Fibroblast of skin of back (primary cell): ENCODE measurements at regions not wholly inside any gene's neighbourhood (a gene's known extent, or its start where the extent isn't known, plus 50 kb on each side); places are given as distances from the start of the nearest gene placed in this dataset.
A peak's percentile ranks its signal among the peaks of the same experiment; 100 is the strongest.

Experiments
- DNase-seq: peaks from one replicate; pipeline ENCODE4 v3.0.0-alpha.2; 2013

DNA sequence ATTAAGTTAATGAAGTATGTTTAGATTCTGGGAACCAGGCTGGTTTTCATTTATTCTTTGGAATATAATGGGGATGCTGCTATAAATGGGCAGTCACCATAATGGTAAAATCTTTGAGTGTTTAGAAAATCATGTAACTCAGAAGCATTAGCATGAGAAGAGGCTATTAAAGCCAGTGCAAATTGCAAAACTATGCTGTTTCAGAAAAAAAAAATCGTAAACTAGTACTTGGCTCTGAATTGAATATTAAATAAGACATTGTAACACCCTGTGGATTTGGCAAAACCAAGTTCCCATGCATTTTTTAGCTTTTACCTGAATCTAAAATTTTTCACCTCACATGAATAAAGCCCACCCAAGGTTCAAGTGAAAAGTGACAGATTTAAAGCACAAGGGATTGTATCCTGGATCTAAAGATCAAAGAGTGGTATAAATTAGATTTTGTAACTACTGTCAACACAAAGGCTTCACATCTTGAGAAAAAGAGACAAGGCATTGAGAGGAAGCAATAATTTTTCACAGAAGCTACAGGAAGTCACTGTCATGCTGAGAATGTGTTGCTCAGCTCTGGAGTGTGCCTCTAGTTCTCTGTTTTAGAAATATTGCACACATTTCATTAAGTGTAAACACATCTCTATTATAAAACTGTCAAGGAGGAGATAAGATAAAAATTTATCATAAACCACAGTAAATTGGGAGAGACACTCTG, 142.2 kb downstream of the ABCA8 start:
- DNase-seq: peak; percentile 22

DNA sequence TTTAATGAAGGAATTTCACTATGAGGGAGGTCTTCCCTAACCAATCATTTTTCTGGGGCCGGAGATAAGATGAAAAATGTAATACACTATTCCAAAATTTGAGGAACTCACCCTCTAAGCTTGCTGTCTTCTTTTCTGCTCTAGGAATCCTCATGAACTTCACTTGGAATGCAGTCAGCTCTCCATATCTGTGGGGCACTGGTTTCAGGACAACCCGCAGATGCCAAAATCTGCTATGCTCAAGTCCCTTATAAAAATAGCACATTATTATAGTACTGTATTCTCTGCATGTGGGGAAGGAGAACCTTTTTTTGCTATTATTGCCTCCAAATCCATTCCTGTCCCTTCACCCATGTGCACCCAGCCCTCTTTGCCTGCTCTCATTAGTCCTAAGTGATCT, 146.0 kb downstream of the ABCA8 start:
- DNase-seq: no peak

DNA sequence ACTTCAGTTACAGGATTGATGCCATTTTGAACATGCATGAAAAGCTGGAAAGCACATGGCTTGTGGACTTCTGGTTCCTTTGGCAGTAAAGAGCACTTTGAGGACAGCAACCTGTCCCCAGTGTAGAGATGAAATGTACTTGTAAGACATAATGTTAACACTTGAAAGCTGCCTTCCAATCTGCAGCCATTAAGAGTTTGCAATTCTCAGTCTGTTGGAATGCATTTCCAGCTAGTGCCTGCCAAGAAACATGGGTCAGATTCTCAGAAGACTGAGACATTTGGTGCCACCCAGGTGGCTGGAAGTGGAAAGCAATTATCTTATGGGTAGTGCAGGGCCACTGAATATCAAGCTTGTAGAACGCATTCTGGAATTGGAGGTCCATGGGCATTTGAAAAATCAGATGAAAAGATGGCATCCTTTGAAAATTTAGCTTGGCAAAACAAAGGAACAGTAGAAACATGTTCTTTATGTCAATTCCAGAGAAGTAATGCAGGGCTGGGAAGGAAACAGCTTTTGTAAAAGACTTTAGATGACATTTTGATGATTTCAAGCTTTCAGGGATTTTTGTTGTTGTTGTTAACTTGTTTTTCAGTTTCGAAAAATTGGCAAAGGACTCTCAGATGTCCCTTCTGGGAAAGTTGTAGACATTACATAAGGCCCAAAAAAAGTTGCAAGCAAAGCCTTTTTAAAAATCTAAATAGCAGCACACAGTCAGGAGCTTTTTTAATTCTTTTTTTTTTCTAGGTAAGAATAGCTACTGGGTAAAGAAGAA, 147.0 kb downstream of the ABCA8 start:
- DNase-seq: no peak

DNA sequence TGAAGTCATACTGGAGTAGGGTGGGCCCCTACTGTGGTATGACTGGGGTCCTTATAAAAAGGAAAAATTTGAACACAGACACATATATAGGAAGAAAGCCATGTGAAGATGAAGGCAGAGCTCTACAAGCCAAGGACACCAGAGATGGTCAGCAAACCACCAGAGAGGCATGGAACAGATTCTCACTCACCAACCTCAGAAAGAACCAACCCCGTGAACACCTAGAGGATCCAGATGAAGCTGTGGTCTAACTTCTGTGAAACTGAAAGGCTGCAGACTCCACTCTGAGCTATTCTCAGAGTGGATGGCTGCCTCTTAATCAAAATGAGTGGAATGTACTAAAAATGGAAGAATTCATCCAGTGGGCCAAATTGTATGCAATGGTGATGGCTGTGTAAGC, 149.6 kb downstream of the ABCA8 start:
- DNase-seq: no peak

DNA sequence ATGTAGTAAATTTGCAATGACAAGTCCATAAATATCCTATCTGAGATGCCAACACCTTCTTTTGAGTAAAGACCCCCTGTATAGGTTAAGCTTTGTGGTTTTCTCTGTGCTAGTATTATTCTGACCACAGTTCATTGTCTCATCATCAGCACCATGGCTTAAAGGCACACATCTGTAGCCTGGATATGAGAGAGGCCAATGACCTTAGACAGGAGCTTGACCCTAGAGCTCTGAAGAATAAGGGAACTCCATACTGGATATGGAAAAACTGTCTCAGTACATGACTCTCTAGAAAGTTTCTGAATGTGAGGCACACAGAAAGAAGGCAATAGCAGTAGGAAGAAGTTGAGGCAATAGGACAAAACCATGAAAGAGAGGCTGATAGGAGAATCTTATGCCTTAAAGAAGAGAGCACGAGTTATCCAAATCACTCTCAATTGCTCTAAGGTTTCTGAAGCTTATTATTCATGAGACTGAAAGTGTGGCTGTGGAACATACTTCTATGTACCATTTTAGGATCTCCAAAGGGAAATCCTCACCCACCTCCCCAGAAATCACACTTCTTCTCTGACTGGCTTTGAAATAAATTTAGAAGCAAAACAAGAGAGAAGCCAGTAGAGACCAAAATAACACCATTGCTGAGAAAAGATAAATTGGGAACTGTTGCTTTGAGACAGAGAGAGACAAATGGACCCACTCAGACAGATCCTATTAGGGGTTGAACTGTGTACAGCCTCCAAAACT, 150.2 kb downstream of the ABCA8 start:
- DNase-seq: no peak

DNA sequence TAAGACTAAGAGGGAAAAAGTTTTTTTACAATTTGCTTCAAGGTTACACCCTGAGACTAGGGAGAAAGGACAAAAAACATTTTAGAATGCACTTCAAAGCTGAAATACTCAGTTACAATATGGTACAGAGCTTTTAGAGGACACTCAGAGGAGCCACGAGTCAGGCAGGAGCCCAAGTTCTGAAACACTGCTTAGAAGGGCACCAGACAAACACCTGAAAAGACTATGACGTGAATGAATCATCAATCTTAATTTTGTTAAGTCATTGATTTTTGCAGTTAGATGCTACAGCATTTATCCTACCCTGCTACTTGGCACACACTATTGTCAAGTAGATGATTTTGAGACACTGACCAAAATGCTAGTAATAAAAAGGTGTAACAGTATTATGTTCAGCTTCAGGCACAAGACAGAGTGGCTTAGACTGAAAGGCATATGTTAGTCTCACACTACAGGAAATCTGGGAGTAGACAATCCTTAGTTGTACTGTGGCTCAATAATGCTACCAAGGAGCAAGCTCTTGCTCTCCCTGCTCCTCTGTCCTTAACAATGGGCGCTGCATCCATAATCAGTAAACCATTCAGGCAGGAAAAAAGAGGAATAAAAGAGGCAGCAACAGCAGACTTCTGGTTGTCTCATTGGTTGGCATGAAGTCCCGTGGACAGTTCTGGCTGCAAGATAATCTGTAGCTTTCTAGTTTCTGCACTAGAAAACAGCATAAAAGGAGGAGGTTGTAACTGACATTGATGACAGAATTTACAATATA, 151.8 kb downstream of the ABCA8 start:
- no peak for DNase-seq

DNA sequence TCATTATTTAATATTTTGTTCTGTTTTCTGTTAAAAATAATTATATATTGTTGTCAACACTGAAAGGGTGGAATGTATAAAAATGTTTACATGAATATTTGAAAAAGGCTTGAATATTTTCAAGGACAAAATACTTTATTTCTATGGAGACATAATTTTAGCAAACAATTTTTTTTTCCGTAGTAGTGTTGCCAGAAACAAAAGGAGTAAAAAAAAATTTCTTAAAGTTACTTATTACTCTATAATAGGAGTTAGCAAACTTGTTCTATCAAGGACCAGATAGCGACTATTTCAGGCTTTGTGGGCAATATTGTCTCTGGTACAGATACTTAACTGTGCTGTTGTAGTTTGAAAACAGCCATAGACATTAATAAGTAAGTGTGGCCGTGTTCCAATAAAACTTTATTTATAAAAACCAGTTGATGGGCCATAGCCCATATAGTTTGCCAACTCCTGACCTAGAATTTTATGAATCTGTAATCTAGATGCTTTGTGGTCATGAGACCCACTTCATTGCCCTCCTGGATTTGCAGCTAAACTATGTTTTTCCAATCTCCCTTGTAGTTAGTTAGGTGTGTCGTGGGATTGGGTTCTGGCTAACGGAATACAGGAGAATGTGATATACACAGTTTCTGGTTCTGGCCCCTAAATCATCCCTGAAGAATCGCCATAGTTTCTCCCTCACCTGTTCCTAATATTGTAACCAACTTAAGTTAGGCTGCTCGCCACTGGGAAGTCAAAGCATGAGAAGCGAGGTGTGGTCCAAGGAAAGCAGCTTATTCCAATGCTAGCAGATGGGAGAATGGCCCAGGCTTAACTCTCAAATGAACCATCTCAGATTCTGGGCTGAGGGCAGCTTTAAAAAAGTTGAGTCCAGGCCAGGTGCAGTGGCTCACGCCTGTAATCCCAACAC, 153.6 kb downstream of the ABCA8 start:
- no peak for DNase-seq

DNA sequence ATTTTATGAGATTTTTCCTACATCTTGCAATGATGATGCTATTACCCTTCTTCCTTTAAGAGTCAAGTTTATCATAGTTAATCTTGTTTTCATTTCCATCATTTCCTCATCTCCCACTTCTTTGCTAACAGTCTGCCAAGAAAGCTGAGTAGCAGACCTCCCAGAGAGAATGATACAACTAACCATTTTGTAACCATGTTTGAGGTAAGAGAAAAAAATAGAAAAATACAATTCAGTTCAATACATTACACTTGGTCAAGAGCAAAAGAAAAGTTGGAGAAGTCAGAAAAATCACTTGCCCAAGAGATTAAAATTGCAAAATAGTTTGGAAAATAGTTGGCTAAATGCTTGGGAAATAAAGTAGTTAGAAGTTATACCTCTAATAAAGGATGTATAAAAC, 154.4 kb downstream of the ABCA8 start:
- DNase-seq: no peak

DNA sequence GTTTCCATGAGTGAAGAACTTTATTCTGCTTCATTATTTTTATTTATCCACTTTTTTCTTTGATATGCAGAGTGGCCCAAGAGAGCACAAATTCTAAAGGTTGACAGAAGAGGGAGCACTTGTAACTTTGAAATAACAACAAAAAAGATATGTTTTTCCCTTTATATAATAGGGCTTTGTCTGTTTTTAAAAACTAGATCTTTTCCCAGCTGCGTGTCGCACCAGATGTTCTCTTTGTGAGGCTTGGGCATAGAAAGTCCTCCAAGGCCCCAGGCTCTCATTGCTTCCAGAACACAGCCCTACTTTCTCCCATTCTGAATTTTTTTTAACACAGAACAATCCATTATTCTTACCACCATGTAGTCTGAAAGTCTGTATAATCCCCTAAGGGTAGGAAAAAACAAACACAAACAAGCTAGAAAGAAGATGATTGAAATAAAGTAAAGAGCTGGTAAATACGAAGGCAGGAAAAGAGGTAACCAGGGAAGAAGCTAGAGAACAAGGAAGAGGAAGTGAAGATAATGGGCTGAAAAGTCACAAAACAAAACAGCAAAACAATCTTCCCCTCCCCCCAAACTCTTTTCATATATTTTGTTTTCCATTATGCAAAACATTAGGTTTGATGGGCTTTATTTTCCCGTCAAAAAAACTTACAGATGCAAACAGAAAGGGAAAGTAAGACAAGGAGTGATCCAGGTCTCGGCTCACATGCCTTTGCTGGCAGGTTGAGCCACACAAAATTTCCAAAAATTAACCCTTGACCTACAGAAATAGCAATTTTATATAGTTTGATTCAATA, 160.4 kb downstream of the ABCA8 start:
- DNase-seq: no peak

DNA sequence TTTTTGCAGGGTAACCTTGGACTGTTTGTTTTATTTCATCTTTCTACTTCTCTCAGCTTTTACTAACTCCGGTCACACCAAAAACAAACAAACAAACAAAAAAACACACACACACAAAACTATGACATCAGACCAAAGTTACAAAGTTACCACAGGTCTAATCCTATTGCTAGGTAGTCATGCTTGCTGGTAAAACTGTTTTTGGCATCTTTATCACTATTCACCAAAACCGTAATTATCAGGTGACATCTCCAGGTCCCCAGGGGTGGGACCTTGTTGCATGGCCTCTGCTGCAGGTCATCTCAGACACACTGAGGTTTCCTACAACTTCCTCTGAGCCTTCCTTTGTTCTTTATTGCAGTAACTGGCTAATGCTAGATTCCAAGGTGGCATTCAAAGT, 162.3 kb downstream of the ABCA8 start:
- DNase-seq: no peak

DNA sequence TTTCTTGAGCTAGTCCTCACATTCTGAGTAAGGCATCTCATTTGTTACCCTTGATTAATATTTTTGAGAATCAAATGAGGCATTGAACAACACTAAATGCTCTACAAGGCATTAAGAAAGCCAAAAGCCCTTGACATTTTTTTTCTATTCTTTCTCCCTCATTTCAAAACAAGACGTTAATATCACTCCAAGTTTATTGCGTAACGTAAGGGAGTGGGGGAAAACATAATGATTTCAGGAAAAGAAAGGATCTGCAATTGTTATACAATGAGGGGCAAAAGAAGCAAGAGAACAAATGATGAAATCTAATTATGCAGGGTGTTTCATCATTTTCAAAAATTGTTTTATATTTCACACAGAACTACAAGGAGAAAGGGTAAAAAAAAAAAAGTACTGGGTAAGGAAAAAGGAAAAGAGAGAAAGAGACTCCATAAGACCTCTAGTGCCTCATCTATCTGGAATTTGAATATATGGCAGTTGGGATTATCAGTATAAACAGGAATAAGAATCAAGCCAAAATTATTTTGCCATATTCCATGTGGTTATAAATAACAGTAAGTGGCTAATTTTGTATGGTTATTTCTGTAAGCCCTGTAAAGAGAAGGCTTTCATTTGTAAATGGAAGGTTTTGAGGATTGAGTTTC, 163.0 kb downstream of the ABCA8 start:
- DNase-seq: no peak

DNA sequence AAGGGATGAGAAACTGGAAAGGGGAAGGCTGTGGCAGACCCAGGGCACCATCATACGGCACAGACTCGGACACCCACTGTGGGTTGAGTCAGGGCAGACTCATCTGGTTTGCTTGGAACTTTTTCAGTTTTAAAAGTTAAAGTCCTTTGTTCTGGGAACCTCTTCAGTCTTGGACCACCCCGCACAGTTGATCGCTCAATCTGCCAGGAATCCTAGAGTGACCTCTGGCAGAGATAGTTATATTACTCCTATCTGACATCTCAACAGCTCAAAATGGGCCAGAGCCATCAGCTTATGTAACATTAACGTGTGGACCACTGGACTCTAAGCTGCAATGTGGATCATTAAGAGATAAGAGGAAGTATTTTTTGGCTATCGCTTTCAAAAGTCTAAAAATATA, 164.3 kb downstream of the ABCA8 start:
- no peak for DNase-seq

DNA sequence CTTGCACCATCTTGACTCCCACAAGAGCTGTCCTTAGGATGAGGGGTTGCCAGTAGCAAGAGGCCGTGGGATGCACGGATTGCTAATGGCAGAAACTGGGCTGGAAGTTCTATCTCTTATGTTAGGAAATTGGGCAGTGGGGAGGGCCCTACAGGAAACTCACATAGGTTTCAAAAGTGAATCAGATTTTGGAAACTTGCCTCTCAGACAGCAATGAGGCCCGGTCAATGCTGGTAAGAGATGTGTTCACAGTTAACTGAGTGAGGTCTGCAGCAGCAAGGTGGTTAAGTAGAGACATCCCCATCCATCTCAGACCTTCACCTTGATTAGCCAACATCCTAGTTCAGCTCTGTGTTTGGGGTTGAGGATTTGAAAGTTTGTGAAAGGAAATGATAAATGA, 164.7 kb downstream of the ABCA8 start:
- DNase-seq: no peak

DNA sequence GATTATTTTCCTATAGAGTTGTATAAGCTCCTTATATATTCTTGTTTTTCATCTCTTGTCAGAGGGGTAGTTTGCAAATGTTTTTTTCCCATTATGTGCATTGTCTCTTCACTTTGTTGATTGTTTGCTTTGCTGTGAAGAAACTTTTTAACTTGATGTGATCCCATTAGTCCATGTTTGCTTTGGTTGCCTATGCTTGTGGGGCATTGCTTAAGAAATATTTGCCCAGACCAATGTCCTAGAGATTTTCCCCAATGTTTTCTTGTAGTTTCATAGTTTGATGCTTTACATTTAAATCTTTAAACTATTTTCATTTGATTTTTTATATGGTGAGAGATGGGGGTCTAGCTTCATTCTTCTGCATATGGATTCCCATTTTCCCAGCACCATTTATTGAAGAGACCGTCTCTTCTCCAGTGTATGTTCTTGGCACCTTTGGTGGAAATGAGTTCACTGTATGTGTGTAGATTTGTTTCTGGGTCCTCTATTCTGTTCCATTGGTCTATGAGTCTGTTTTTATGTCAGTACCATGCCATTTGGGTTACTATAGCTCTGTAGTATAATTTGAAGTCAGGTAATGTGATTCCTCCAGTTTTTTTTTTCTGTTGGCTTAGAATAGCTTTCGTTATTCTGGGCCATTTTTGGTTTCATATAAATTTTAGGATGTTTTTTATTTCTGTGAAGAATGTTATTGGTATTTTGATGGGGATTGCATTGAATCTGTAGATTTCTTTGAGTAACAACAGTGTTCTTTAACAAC, 165.8 kb downstream of the ABCA8 start:
- DNase-seq: no peak

DNA sequence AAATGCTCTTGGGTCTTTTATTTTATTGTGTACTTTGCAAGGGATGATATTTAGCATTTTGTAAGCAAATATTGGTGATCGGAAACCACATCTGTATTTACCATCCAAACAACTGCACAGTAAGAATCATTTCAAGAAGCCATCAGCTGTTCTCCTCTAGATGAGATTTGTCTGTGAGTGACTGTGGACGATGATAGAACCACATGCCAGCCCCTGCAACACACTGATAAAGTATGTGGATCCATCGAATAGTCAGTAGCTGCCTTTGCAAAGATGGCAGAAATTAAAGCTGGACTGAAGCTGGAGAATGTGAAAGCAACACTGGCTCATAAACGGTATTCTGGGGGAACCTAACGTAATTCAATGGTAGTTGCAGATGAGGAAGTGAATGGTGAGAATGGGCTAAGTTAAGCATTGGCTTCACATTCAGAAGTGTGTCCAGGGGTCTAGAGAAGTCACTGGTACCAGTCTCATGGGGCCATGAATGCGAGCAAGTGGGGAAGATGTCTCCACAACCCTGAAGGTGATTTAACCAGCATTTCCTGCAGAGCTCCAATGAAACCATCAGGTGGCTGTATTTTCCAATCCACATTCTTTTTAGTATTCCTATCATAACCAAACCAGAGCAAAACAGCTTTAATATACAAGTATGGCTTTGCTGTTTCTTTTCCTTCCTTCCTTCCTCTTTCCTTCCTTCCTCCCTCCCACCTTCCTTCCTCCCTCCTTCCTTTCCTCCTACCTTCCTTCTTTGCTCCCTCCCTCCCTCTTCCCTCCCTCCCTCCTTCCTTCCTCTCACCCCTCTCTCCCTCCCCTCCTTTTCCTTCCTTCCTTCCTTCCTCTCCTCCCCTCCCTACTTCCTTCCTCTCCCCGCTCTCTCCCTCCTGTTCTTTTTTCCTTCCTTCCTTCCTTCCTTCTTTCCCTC, 169.4 kb downstream of the ABCA8 start:
- no peak for DNase-seq

DNA sequence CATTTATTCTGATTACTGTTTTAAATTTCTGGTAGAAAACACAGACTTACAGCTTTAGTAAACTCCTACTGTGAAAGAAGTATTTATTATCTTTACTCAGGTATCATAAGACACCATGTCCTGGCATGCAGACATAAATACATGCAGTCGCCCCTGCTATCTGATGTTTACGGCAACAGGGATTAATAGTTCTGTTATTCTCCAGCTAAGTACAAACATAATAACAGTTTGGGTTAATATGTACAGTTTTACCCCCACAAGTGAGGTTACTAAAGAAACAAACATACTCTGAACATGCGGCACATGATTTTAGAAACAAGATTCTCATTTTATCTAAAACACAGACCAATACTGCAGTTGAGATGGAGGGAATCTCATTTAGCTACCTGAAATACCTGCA, 170.8 kb downstream of the ABCA8 start:
- DNase-seq: no peak

DNA sequence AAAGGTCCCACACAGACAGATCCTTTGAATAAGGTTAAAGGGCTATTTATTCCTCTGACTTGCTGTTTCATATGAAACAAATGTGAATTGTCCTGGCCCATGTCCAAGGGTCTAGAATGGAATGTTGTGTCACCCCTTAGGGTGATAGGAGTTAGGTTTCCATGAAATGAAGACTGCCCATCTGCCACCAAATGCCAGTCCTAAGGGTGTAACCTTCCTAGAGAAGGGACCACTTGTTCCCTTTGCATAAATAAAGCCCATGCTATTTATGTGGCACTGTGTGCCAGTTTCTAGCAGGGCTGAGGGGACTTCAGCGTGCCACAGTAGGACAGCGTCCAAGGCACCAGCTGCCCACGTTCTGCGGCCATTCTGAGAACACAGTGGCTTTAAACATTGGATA, 171.3 kb downstream of the ABCA8 start:
- no peak for DNase-seq

DNA sequence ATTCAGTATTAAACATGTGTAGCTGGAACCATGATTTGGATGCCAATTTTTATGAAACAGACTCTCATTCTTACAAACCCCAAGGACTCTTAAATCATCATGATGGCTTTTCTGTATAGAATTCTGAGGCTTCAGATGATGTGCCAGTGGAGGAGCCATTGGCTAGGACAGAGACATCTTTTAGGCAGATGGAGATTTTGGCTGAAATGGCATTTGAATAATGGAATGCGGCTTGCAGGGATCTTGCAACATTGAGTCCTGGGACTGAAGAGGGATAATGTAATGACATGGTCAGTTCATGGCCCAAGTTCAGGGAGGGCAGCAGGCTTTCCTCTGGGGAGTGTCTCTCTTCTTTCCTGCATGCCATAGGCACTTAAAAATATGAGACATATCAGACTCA, 172.4 kb downstream of the ABCA8 start:
- peak; percentile 60 for DNase-seq
